Psoas muscle (tissue), 7 donors: ENCODE measurements at regions not wholly inside any gene's neighbourhood (a gene's known extent, or its start where the extent isn't known, plus 50 kb on each side); places are given as distances from the start of the nearest gene placed in this dataset.

Source experiments
- ATAC-seq, 4 donors: fragments of 200-7000 bp; cut with Tn5 transposase; one replicate each; pipeline ENCODE4 v1.9.1; 2020; ENCODE audit warnings: moderate library complexity in 3 of 4, mild to moderate bottlenecking in 2 of 4
- DNase-seq, 2 donors: peaks; one replicate each; pipeline ENCODE4 v3.0.0-alpha.2; 2020
- H3K27ac ChIP-seq: fragments of 200-600 bp; one replicate; pipeline ENCODE4 v1.8.0; 2022
- H3K27me3 ChIP-seq, 3 donors: fragments of 200-600 bp in 1 of 3; one replicate each; pipeline versions ENCODE4 v1.6.1 to v1.8.0; 2013 to 2022; ENCODE audit warnings: low read length in 2 of 3, mild to moderate bottlenecking in 2 of 3, moderate library complexity in 1 of 3; ENCODE audit not compliant: insufficient read depth in 3 of 3
- H3K36me3 ChIP-seq, 2 donors: fragments of 200-600 bp in 1 of 2; one replicate each; pipeline versions ENCODE4 v1.6.1 to v1.8.0; 2013 to 2022; ENCODE audit warnings: low read depth in 1 of 2, mild to moderate bottlenecking in 1 of 2, moderate library complexity in 1 of 2; ENCODE audit not compliant: insufficient read depth in 1 of 2
- H3K4me1 ChIP-seq: fragments of 200-600 bp; one replicate; pipeline ENCODE4 v1.8.0; 2022
- H3K4me3 ChIP-seq: fragments of 200-600 bp; one replicate; pipeline ENCODE4 v1.8.0; 2022; ENCODE audit warnings: mild to moderate bottlenecking
- H3K9me3 ChIP-seq: fragments of 200-600 bp; one replicate; pipeline ENCODE4 v1.8.0; 2022
- CTCF ChIP-seq: fragments of 200-600 bp; IDR thresholded peaks from one replicate; pipeline ENCODE4 v1.8.0; 2022; ENCODE audit warnings: antibody characterized with exemption
- WGBS, 3 donors: extraction: QIAGEN DNeasy Blood & Tissue Kit; methylation state at CpG; one replicate each; pipeline versions ENCODE4 v1.1.6 to v1.1.7; 2013; 5-methylcytosine and 5-hydroxymethylcytosine counted together
- intact Hi-C, 2 donors: fragments of 100-400 bp; cut with DNase I; formaldehyde crosslinking; loops; one replicate each; pipeline versions ENCODE4 v1.11.0 to v1.14.2; 2022
- donor health status: healthy with polysubstance abuse.
- donor health status: DM: no; HTN: no; CAD: no; lungs with moderate emphysema.
- donor health status: Bipolar disorder and iron deficiency.
- donor health status: healthy.
- donor health status: DM: yes; HTN: yes; CAD: no.
- donor health status: DM: no; HTN: no; CAD: no.
- donor health status: DM: yes; HTN: yes; CAD: no.

GRCh38 chr3:30521156-30521715 lies 85.2 kb upstream of the TGFBR2 start:
- no peak for TF ChIP-seq CTCF
- Histone ChIP-seq H3K27me3 (no peaks in the 10 kb centered on the region), H3K4me3 (no peak overlapping the region), H3K36me3 (no peaks in the 10 kb centered on the region), H3K27ac (no peak overlapping the region), H3K4me1 (peaks cover 11% of the 10 kb centered on the region), H3K9me3 (no peaks in the 10 kb centered on the region)
- DNase-seq (no peak), ATAC-seq (no peak)
- WGBS, 3 donors: 95 to 100% (median 98%) methylated on average over 1 of the region's 1 CpG
- intact Hi-C loops: no loop called here

GRCh38 chr3:30522476-30522875 lies 83.9 kb upstream of the TGFBR2 start:
- H3K27ac ChIP-seq: no peak overlapping the region
- peaks cover 11% of the 10 kb centered on the region for H3K4me1 ChIP-seq
- H3K27me3 ChIP-seq: no peaks in the 10 kb centered on the region
- TF ChIP-seq CTCF: no peak
- no peaks in the 10 kb centered on the region for H3K36me3 ChIP-seq
- intact Hi-C loops: no loop called here
- DNase-seq (no peak), ATAC-seq (no peak)
- no peak overlapping the region for H3K4me3 ChIP-seq
- no peaks in the 10 kb centered on the region for H3K9me3 ChIP-seq
- 72 to 81% (median 72%) methylated on average over 8 of the region's 8 CpGs for WGBS, 3 donors

DNA sequence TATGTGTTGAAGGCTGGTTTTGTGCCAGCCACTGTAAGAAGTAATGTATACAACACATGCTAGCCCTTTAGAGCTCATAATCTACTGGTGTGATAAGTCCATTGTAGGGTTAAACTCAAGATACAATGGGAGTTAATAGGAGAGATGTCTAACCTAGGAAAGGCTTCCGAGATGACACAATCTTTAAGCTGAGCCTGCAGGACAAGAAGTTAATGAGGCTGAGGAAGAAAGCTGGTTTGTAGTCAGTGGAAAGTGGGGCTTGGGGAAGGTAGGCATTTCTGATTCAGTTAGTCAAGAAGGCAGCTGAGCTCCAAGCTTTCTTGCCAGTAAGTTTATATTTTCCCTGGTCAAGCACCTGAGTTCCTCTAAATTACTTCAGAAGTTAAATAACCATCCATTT lies 83.0 kb upstream of the TGFBR2 start:
- peaks cover 2% of the 10 kb centered on the region for H3K4me1 ChIP-seq

GRCh38 chr3:30524357-30525040 lies 81.9 kb upstream of the TGFBR2 start:
- no peak for TF ChIP-seq CTCF
- no peaks in the 10 kb centered on the region for H3K4me1 ChIP-seq
- no peak overlapping the region for H3K4me3 ChIP-seq
- DNase-seq: no peak
- intact Hi-C loops: no loop called here
- no peaks in the 10 kb centered on the region for H3K9me3 ChIP-seq
- 81 to 92% (median 83%) methylated on average over 4 of the region's 4 CpGs for WGBS, 3 donors
- H3K36me3 ChIP-seq: no peaks in the 10 kb centered on the region
- H3K27ac ChIP-seq: no peak overlapping the region
- no peaks in the 10 kb centered on the region for H3K27me3 ChIP-seq
- ATAC-seq: no peak

More for the DNA sequence above, 83.0 kb upstream of the TGFBR2 start:
- Histone ChIP-seq H3K4me3 (no peak overlapping the region), H3K27me3 (no peaks in the 10 kb centered on the region), H3K36me3 (no peaks in the 10 kb centered on the region), H3K9me3 (no peaks in the 10 kb centered on the region), H3K27ac (no peak overlapping the region)
- DNase-seq (no peak), ATAC-seq (no peak)
- WGBS, 3 donors: 93 to 96% (median 96%) methylated on average over 1 of the region's 1 CpG
- TF ChIP-seq CTCF: no peak
- intact Hi-C loops: no loop called here

DNA sequence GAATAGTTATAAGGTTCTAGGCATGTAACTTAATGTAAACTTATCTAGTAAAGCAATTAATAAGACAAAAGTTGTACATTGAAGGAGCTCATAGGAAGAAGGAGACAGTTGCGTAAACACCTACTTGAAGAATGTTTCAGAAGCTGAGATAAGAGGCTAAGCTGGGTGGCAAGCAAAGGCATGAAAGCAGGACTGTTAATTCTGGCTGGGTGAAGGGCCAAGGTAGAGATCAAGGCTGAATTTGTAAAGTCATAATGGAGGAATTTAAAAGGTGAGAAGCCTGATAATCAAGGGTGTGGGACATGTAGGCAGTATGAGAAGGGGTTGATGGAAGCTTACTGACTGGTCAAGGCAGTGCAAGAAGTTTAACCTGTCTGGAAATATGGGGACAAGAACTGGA lies 80.4 kb upstream of the TGFBR2 start:
- ATAC-seq: no peak
- Histone ChIP-seq H3K27me3 (no peaks in the 10 kb centered on the region), H3K36me3 (no peaks in the 10 kb centered on the region), H3K4me3 (no peak overlapping the region), H3K9me3 (no peaks in the 10 kb centered on the region), H3K4me1 (no peaks in the 10 kb centered on the region), H3K27ac (no peak overlapping the region)
- no peak for DNase-seq
- no peak for TF ChIP-seq CTCF
- intact Hi-C loops: no loop called here
- 97 to 100% (median 100%) methylated on average over 1 of the region's 1 CpG for WGBS, 3 donors
